ENCODE measurements at regions not wholly inside any gene's neighbourhood (a gene's known extent, or its start where the extent isn't known, plus 50 kb on each side); places are given as distances from the start of the nearest gene placed in this dataset.
"Not testable (repeated sequence)": the region's sequence is repeated elsewhere in the genome, so short reads cannot be mapped to it uniquely, and the experiment has no call there.

DNA sequence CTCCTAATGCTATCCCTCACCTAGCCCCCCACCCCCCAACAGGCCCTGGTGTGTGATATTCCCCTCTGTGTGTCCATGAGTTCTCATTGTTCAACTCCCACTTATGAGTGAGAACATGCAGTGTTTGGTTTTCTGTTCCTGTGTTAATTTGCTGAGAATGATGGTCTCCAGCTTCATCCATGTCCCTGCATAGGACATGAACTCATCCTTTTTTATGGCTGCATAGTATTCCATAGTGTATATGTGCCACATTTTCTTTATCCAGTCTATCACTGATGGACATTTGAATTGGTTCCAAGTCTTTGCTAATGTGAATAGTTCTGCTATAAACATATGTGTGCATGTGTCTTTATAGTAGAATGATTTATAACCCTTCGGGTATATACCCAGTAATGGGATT, 57.2 kb upstream of the ME3 start:
- TF ChIP-seq GATA3 (IDR thresholded peaks at IDR 0.05; ENCODE audit: borderline replicate concordance); EP300 (IDR thresholded peaks at IDR 0.05); POLR2A (IDR thresholded peaks at IDR 0.05; ENCODE audit: low read length); POLR2AphosphoS2 (conservative IDR thresholded peaks at IDR 0.05; ENCODE audit: low read length); MAFK (IDR thresholded peaks at IDR 0.05; ENCODE audit: partially characterized antibody); SMC3 (IDR thresholded peaks at IDR 0.05); REST (IDR thresholded peaks at IDR 0.05); TP53 (CRISPR knock-in tag; IDR thresholded peaks at IDR 0.05); JUNB (IDR thresholded peaks at IDR 0.05): not testable (repeated sequence)
- TF ChIP-seq, protein P1, sequence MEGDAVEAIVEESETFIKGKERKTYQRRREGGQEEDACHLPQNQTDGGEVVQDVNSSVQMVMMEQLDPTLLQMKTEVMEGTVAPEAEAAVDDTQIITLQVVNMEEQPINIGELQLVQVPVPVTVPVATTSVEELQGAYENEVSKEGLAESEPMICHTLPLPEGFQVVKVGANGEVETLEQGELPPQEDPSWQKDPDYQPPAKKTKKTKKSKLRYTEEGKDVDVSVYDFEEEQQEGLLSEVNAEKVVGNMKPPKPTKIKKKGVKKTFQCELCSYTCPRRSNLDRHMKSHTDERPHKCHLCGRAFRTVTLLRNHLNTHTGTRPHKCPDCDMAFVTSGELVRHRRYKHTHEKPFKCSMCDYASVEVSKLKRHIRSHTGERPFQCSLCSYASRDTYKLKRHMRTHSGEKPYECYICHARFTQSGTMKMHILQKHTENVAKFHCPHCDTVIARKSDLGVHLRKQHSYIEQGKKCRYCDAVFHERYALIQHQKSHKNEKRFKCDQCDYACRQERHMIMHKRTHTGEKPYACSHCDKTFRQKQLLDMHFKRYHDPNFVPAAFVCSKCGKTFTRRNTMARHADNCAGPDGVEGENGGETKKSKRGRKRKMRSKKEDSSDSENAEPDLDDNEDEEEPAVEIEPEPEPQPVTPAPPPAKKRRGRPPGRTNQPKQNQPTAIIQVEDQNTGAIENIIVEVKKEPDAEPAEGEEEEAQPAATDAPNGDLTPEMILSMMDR (IDR thresholded peaks at IDR 0.05) = not testable (repeated sequence)
